ENCODE measurements at regions not wholly inside any gene's neighbourhood (a gene's known extent, or its start where the extent isn't known, plus 50 kb on each side); places are given as distances from the start of the nearest gene placed in this dataset.

GRCh38 chr6:145034664-145035063 lies 700.7 kb downstream of the EPM2A start:
- no peak for DNase-seq

DNA sequence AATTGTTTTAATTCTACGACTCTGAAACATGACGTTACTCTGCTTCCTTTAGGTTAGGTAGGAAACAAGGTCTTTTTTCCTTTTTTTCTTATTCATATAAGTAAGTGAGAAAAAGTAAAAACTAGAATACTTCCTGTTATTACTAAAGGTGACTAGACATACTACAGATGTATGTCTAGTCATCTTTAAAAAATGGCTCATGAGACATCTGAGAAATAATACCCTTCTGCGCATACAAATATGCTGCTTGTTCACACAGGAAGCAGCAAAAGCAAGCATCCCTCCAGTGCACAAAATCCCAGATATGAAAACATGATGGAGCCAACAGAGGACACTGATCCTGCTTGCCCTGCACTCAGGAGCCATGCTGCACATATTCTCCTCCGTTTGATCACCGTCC lies 699.1 kb downstream of the EPM2A start:
- DNase-seq = no peak

DNA sequence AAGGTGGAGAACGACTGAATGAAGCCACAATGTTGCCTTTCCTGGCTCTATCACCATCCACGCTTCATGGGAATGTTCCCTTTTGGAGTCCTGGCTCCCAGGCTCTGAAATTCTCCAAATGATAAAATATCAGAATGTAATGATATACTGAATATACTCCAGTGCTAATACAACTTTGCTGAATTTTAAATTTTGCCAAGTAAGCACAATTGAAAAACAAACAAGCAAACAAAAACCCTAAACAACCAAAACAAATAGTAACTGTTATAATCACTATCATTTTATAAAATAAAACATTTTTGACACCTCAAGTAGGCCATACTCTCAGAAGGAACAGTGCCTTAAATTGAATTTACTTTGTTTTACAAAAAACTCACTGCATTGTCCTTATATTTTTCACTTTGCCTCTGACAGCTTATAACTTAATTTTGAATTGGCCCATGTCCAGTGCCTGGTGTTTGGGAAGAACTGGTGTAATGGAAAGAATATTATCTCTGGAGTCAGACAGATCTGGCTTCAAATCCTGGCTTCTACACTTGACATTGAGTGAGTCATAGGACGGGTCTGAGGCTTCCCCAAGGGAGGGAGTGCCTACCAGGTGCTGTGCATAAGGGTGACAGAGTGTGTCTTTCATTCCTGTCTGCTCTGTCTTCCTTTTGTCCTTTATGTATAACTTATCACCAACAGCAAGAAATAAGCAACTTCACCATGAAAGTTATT lies 698.3 kb downstream of the EPM2A start:
- no peak for DNase-seq

GRCh38 chr6:145042559-145042958 lies 692.8 kb downstream of the EPM2A start:
- DNase-seq = no peak

DNA sequence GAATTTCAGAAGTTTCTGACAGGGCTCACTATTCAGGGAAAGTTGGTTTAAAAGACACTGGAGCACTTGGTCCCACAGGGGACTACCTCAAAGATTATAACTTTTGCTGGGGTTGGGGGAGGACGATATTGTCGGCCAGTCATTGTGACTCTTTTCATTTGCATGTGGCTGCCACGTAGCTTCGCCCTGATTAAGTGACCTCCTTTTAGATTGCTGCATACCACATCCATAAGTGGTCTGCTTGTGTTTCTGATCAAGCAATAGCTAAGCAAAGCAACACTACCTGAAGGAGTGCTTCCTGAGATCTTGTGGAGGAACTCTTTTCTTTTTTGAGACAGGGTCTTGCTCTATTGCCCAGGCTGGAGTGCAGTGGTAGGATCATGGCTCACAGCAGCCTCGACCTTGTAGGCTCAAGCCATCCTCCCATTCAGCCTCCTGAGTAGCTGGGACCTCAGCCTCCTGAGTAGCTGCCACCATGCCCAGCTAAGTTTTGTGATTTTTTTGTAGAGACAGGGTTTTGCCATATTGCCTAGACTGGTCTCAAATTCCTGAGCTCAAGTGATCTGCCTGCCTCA lies 691.3 kb downstream of the EPM2A start:
- DNase-seq = no peak

GRCh38 chr6:145044641-145045246 lies 690.6 kb downstream of the EPM2A start:
- no peak for DNase-seq

DNA sequence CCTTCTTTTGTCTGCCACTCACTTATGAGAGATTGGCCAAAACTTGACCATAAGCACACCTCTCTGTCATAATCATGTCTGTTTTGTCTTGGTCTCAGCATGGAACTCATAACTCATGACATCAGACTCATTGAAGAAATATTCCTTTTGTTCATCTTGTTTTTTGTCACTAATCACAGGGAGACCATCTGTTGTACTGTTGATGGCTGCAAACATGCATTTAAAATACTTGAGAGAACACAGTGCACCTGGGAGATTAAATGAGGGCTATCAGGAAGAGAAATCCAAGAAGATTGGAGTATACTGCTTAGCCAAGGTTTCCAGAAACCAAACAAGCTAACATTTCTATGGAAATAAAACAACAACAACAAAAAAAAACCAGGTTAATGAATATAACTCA lies 689.7 kb downstream of the EPM2A start:
- DNase-seq = no peak

GRCh38 chr6:145047891-145048290 lies 687.4 kb downstream of the EPM2A start:
- no peak for DNase-seq

DNA sequence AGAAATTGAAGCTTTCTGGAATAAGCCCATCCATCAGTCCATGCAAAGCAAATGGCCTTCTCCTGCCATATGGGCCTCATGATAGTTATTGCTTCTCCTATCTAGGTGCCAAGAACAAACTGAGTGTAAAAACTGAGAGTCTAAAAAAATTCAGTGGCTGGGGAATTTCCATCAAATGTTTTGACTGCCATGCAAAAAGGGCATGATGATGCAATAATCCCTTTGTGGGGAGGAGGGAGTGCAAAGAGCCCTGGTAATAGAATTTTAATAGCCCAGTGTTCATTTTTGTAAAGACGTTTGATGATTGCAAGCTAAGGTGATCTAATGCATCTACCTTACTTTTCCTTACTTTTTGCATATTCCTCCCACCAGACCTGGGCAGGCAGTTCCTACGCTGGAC lies 683.7 kb downstream of the EPM2A start:
- DNase-seq = no peak

GRCh38 chr6:145055567-145055966 lies 679.8 kb downstream of the EPM2A start:
- DNase-seq = no peak

- DNase-seq = no peak
Observed at GRCh38 chr6:145060714-145061113, 674.6 kb downstream of the EPM2A start.

- DNase-seq = no peak
Observed at GRCh38 chr6:145063091-145063490, 672.2 kb downstream of the EPM2A start.

- DNase-seq = no peak
Observed at GRCh38 chr6:145067430-145067829, 667.9 kb downstream of the EPM2A start.

GRCh38 chr6:145068577-145068976 lies 666.7 kb downstream of the EPM2A start:
- DNase-seq = no peak

GRCh38 chr6:145069966-145070365 lies 665.4 kb downstream of the EPM2A start:
- no peak for DNase-seq

- no peak for DNase-seq
Observed at GRCh38 chr6:145070791-145071190, 664.5 kb downstream of the EPM2A start.

GRCh38 chr6:145071836-145072235 lies 663.5 kb downstream of the EPM2A start:
- DNase-seq = no peak

GRCh38 chr6:145073811-145074210 lies 661.5 kb downstream of the EPM2A start:
- DNase-seq = no peak

GRCh38 chr6:145074805-145075204 lies 660.5 kb downstream of the EPM2A start:
- no peak for DNase-seq

GRCh38 chr6:145075425-145075824 lies 659.9 kb downstream of the EPM2A start:
- no peak for DNase-seq

DNA sequence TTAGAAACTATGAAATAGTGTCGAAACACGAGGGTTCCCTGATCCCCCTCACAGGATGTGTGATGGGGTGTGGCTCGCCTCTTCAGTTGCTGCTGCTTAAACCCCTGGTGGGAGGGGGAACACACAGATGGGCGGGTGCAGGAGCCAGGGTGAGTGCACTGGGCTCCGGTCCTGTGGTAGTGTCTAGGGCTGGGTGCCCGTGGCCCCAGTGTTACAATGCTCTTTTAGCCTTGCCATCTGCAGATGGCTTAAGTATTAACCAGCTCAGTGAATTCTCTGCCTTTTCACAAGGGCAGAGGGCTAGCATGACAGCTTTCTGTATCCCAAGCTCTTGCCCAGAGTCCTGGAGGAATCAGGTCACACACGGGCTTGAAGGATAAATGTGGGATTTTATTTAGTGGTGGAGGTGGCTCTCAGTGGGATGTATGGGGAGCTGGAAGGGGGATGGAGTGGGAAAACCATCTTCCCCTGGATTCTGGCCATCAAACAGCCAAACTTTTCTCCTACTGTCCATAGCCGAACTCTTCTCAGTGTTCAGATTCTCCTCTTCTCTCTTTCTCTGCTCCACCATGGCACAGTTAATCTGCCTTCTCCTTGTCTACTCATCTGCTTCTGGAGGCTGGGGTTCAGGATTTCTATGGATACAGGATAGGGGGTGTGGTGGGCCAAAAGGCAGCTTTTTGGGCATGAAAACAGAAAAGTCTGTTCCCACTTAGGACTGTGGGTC lies 659.0 kb downstream of the EPM2A start:
- DNase-seq = no peak

- no peak for DNase-seq
Observed at GRCh38 chr6:145077382-145077781, 657.9 kb downstream of the EPM2A start.

DNA sequence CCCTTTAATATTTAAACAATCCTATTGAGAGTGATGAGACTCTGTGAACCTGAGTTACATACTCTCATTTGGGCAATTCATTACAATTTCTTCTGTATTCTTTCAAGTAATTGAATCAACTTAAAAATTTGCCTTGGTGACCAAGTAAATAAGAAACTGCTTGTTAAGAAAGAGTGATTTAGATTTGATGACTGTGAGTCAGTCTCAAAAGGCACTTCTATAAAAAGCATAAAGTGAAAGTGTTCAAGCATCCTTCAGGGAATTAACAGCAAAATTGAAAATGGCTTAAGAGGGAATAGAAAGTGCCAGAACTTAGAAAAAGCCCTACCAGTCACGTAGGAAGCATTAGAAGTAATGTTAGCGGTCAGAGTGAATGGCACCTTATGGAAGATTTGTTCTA lies 654.7 kb downstream of the EPM2A start:
- no peak for DNase-seq

DNA sequence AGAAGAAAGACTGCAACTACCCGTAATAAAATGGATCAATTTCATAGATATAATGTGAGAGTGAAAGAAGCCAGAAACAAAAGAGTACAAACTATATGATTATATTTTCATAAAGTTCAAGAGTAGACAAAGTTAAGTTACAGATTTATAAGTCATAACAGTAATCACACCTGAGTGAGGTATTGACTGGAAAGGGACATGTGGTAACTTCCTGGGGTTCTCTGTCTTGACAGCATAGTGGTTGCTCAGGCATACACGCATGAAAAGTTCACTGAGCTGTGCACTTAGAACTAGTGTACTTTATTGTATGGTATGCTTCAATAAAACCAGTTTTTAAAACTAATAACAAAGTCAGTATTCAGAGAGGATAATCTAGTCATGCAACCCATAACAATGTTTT lies 653.6 kb downstream of the EPM2A start:
- no peak for DNase-seq
